OCI-M2 (cell line): ENCODE measurements at regions not wholly inside any gene's neighbourhood (a gene's known extent, or its start where the extent isn't known, plus 50 kb on each side); places are given as distances from the start of the nearest gene placed in this dataset.

Source experiments
- DNase-seq: peaks from one replicate; lab custom pipeline; 2025; ENCODE audit not compliant: unreplicated experiment; lab: John Stamatoyannopoulos, UW

GRCh38 chr12:19010087-19010486, 119.4 kb upstream of the PLEKHA5 start:
- DNase-seq: no peak

- no peak for DNase-seq
Observed at GRCh38 chr12:19010726-19011125, 118.8 kb upstream of the PLEKHA5 start.

GRCh38 chr12:19012965-19013364, 116.6 kb upstream of the PLEKHA5 start:
- no peak for DNase-seq

GRCh38 chr12:19014240-19014639, 115.3 kb upstream of the PLEKHA5 start:
- DNase-seq: no peak

- DNase-seq: no peak
Observed at GRCh38 chr12:19015285-19015684, 114.2 kb upstream of the PLEKHA5 start.

- no peak for DNase-seq
Observed at GRCh38 chr12:19018302-19018970, 111.1 kb upstream of the PLEKHA5 start.

- no peak for DNase-seq
Observed at GRCh38 chr12:19021240-19021639, 108.3 kb upstream of the PLEKHA5 start.

GRCh38 chr12:19021646-19022045, 107.9 kb upstream of the PLEKHA5 start:
- DNase-seq: no peak

- no peak for DNase-seq
Observed at GRCh38 chr12:19025582-19025981, 104.0 kb upstream of the PLEKHA5 start.

- DNase-seq: no peak
Observed at GRCh38 chr12:19026034-19026433, 103.5 kb upstream of the PLEKHA5 start.

GRCh38 chr12:19026614-19027488, 102.7 kb upstream of the PLEKHA5 start:
- no peak for DNase-seq

GRCh38 chr12:19030180-19030579, 99.4 kb upstream of the PLEKHA5 start:
- no peak for DNase-seq

- no peak for DNase-seq
Observed at GRCh38 chr12:19030603-19031002, 98.9 kb upstream of the PLEKHA5 start.

GRCh38 chr12:19031032-19031431, 98.5 kb upstream of the PLEKHA5 start:
- no peak for DNase-seq

GRCh38 chr12:19032826-19033225, 96.7 kb upstream of the PLEKHA5 start:
- no peak for DNase-seq

GRCh38 chr12:19033244-19033643, 96.3 kb upstream of the PLEKHA5 start:
- DNase-seq: no peak

- DNase-seq: no peak
Observed at GRCh38 chr12:19034937-19035336, 94.6 kb upstream of the PLEKHA5 start.

GRCh38 chr12:19035536-19035935, 94.0 kb upstream of the PLEKHA5 start:
- DNase-seq: no peak

GRCh38 chr12:19036673-19037357, 92.7 kb upstream of the PLEKHA5 start:
- DNase-seq: no peak

- no peak for DNase-seq
Observed at GRCh38 chr12:19038209-19038608, 91.3 kb upstream of the PLEKHA5 start.

- DNase-seq: no peak
Observed at GRCh38 chr12:19039515-19039914, 90.0 kb upstream of the PLEKHA5 start.

- no peak for DNase-seq
Observed at GRCh38 chr12:19042221-19042620, 87.3 kb upstream of the PLEKHA5 start.
